Esophagus squamous epithelium (tissue), 5 donors: ENCODE measurements at regions not wholly inside any gene's neighbourhood (a gene's known extent, or its start where the extent isn't known, plus 50 kb on each side); places are given as distances from the start of the nearest gene placed in this dataset.

Experiments used
- DNase-seq: peaks from one replicate; lab custom pipeline; 2025; lab: John Stamatoyannopoulos, UW
- H3K27ac ChIP-seq, 4 donors: fragments of 200-600 bp; sonication (generic); one replicate each; pipeline ENCODE4 v1.5.1; 2016 to 2019; ENCODE audit warnings: mild to moderate bottlenecking in 1 of 4
- H3K27me3 ChIP-seq, 4 donors: fragments of 200-600 bp; sonication (generic); 1 replicate in 3 of 4; 2 replicates in 1 of 4; pipeline versions ENCODE4 v1.5.1 to v1.6.0; 2017 to 2021; ENCODE audit warnings: antibody characterized with exemption in 1 of 4
- H3K36me3 ChIP-seq, 3 donors: fragments of 200-600 bp; sonication (generic); one replicate each; pipeline ENCODE4 v1.5.1; 2016 to 2019
- H3K4me1 ChIP-seq, 3 donors: fragments of 200-600 bp; sonication (generic); one replicate each; pipeline ENCODE4 v1.5.1; 2017 to 2019
- H3K4me3 ChIP-seq, 4 donors: fragments of 200-600 bp; sonication (generic); 1 replicate in 3 of 4; 2 replicates in 1 of 4; pipeline ENCODE4 v1.5.1; 2016 to 2019; ENCODE audit warnings: mild to moderate bottlenecking in 2 of 4, moderate library complexity in 1 of 4
- H3K9me3 ChIP-seq, 3 donors: fragments of 200-600 bp; sonication (generic); one replicate each; pipeline ENCODE4 v1.5.1; 2016 to 2019
- CTCF ChIP-seq, 6 experiments: fragments of 450-650 bp in 4 of 6; fragments of 200-600 bp in 2 of 6; sonication (generic) in 2 of 6; IDR thresholded peaks; one replicate each; pipeline ENCODE4 v1.5.1; 2016 to 2019; ENCODE audit warnings: antibody characterized with exemption in 6 of 6, mild to moderate bottlenecking in 4 of 6, moderate library complexity in 4 of 6
- POLR2A ChIP-seq, 4 donors: fragments of 450-650 bp; IDR thresholded peaks; one replicate each; pipeline ENCODE4 v1.6.1; 2017; ENCODE audit warnings: antibody characterized with exemption in 4 of 4, mild to moderate bottlenecking in 4 of 4, moderate library complexity in 3 of 4
- WGBS, 2 donors: methylation state at CpG; one replicate each; pipeline ENCODE4 v1.1.5; 2018; 5-methylcytosine and 5-hydroxymethylcytosine counted together
- intact Hi-C: fragments of 100-400 bp; cut with DNase I; formaldehyde crosslinking; loops from one replicate; pipeline ENCODE4 v1.15.0; 2022
- donor health status: DM: yes; HTN: yes; CAD: no.

GRCh38 chr9:13779106-13779505, 499.6 kb upstream of the MPDZ start:
- no peaks in the 10 kb centered on the region for H3K9me3 ChIP-seq
- TF ChIP-seq POLR2A (IDR thresholded peaks at IDR 0.05) (no peak), CTCF (IDR thresholded peaks at IDR 0.05) (no peak)
- DNase-seq: no peak
- no peaks in the 10 kb centered on the region for H3K27me3 ChIP-seq
- no peak overlapping the region for H3K27ac ChIP-seq
- 65 to 82% methylated on average over 5 of the region's 5 CpGs for WGBS, 2 donors
- no peak overlapping the region for H3K4me3 ChIP-seq
- no peaks in the 10 kb centered on the region for H3K4me1 ChIP-seq
- no peaks in the 10 kb centered on the region for H3K36me3 ChIP-seq
- intact Hi-C loops: no loop called here

- 73 to 78% methylated on average over 4 of the region's 4 CpGs for WGBS, 2 donors
- intact Hi-C loops: no loop called here
- Histone ChIP-seq H3K27me3 (no peaks in the 10 kb centered on the region), H3K36me3 (no peaks in the 10 kb centered on the region), H3K4me1 (no peaks in the 10 kb centered on the region), H3K27ac (no peak overlapping the region), H3K4me3 (no peak overlapping the region), H3K9me3 (no peaks in the 10 kb centered on the region)
- DNase-seq: no peak
- TF ChIP-seq POLR2A (IDR thresholded peaks at IDR 0.05) (no peak), CTCF (IDR thresholded peaks at IDR 0.05) (no peak)
Observed at GRCh38 chr9:13778631-13779030, 499.1 kb upstream of the MPDZ start.

- no peak for DNase-seq
- Histone ChIP-seq H3K4me1 (no peaks in the 10 kb centered on the region), H3K9me3 (no peaks in the 10 kb centered on the region), H3K4me3 (no peak overlapping the region), H3K27me3 (peaks cover 0 to 16% (median 0%) of the 10 kb centered on the region in 4 donors), H3K27ac (no peak overlapping the region), H3K36me3 (no peaks in the 10 kb centered on the region)
- no peak for TF ChIP-seq CTCF (IDR thresholded peaks at IDR 0.05)
- no peak for TF ChIP-seq POLR2A (IDR thresholded peaks at IDR 0.05)
- WGBS, 2 donors: 75 to 95% methylated on average over 3 of the region's 3 CpGs
- intact Hi-C loops: no loop called here
Observed at GRCh38 chr9:13770956-13771355, 491.5 kb upstream of the MPDZ start.

- H3K27ac ChIP-seq: no peak overlapping the region
- WGBS, 2 donors: 29 to 40% methylated on average over 1 of the region's 1 CpG
- intact Hi-C loops: no loop called here
- H3K27me3 ChIP-seq: peaks cover 0 to 16% (median 0%) of the 10 kb centered on the region in 4 donors
- no peaks in the 10 kb centered on the region for H3K4me1 ChIP-seq
- H3K9me3 ChIP-seq: no peaks in the 10 kb centered on the region
- H3K4me3 ChIP-seq: no peak overlapping the region
- DNase-seq: no peak
- TF ChIP-seq CTCF (IDR thresholded peaks at IDR 0.05): no peak
- TF ChIP-seq POLR2A (IDR thresholded peaks at IDR 0.05): no peak
- H3K36me3 ChIP-seq: no peaks in the 10 kb centered on the region
Observed at GRCh38 chr9:13769641-13770040, 490.1 kb upstream of the MPDZ start.

- Histone ChIP-seq H3K9me3 (no peaks in the 10 kb centered on the region), H3K4me1 (no peaks in the 10 kb centered on the region), H3K36me3 (no peaks in the 10 kb centered on the region), H3K4me3 (no peak overlapping the region), H3K27ac (no peak overlapping the region), H3K27me3 (peaks cover 0 to 16% (median 0%) of the 10 kb centered on the region in 4 donors)
- no peak for DNase-seq
- TF ChIP-seq CTCF (IDR thresholded peaks at IDR 0.05) (no peak), POLR2A (IDR thresholded peaks at IDR 0.05) (no peak)
- WGBS, 2 donors: 69 to 88% methylated on average over 3 of the region's 3 CpGs
- intact Hi-C loops: no loop called here
Observed at GRCh38 chr9:13769006-13769405, 489.5 kb upstream of the MPDZ start.
